GM23338 (cell line): ENCODE measurements at regions not wholly inside any gene's neighbourhood (a gene's known extent, or its start where the extent isn't known, plus 50 kb on each side); places are given as distances from the start of the nearest gene placed in this dataset.

ENCODE experiments used
- ATAC-seq: fragments of 200-7000 bp; cut with Tn5 transposase; 3 replicates; pipeline ENCODE4 v1.9.1; 2020
- DNase-seq: peaks from one replicate; pipeline ENCODE4 v3.0.0-alpha.2; 2015; ENCODE audit warnings: low spot score
- H2AFZ ChIP-seq: fragments of 200-600 bp; sonication (generic); 2 replicates; pipeline ENCODE4 v1.8.0; 2016; ENCODE audit warnings: antibody characterized with exemption, mild to moderate bottlenecking, moderate library complexity
- H3F3A ChIP-seq: fragments of 200-600 bp; sonication (generic); replicated peaks from 2 replicates; pipeline ENCODE4 v1.8.0; 2017; ENCODE audit warnings: antibody characterized with exemption, mixed run types, low read depth
- H3K27ac ChIP-seq: fragments of 200-600 bp; sonication (generic); 2 replicates; pipeline ENCODE4 v1.6.1; 2016; ENCODE audit warnings: low read depth
- H3K27me3 ChIP-seq: fragments of 200-600 bp; sonication (generic); 2 replicates; pipeline ENCODE4 v1.8.0; 2016; ENCODE audit warnings: mild to moderate bottlenecking, mixed run types, moderate library complexity; ENCODE audit not compliant: insufficient read depth
- H3K36me3 ChIP-seq: fragments of 200-600 bp; sonication (generic); 2 replicates; pipeline ENCODE4 v1.8.0; 2016; ENCODE audit warnings: mild to moderate bottlenecking; ENCODE audit not compliant: insufficient read depth
- H3K4me1 ChIP-seq: fragments of 200-600 bp; sonication (generic); 2 replicates; pipeline ENCODE4 v1.8.0; 2016; ENCODE audit warnings: mild to moderate bottlenecking, moderate library complexity; ENCODE audit not compliant: insufficient read depth
- H3K4me2 ChIP-seq: fragments of 200-600 bp; sonication (generic); 2 replicates; pipeline ENCODE4 v1.7.1; 2017; ENCODE audit warnings: mixed run types
- H3K4me3 ChIP-seq: fragments of 200-600 bp; sonication (generic); 2 replicates; pipeline ENCODE4 v1.6.1; 2016; ENCODE audit warnings: mixed run types
- H3K79me2 ChIP-seq: fragments of 200-600 bp; sonication (generic); replicated peaks from 2 replicates; pipeline ENCODE4 v1.8.0; 2017; ENCODE audit warnings: mild to moderate bottlenecking; ENCODE audit not compliant: insufficient read depth
- H3K9me2 ChIP-seq: fragments of 200-600 bp; sonication (generic); 2 replicates; pipeline ENCODE4 v1.8.0; 2017; ENCODE audit not compliant: insufficient read depth
- H4K20me1 ChIP-seq: fragments of 200-600 bp; sonication (generic); replicated peaks from 2 replicates; pipeline ENCODE4 v1.8.0; 2017; ENCODE audit warnings: mild to moderate bottlenecking; ENCODE audit not compliant: insufficient read depth
- H3K27ac Mint-ChIP-seq: 2 replicates; pipeline ENCODE4 v1.8.0; 2020; ENCODE audit warnings: inconsistent platforms, mild to moderate bottlenecking, moderate library complexity, mixed read lengths
- H3K27me3 Mint-ChIP-seq: 3 replicates; pipeline ENCODE4 v1.8.0; 2022; ENCODE audit warnings: low read depth, mild to moderate bottlenecking, moderate library complexity, mixed read lengths, inconsistent platforms; ENCODE audit not compliant: insufficient read depth, poor library complexity
- H3K36me3 Mint-ChIP-seq: 3 replicates; pipeline ENCODE4 v1.8.0; 2021; ENCODE audit warnings: low read depth, mild to moderate bottlenecking, inconsistent platforms, moderate library complexity, mixed read lengths
- H3K4me1 Mint-ChIP-seq: 3 replicates; pipeline ENCODE4 v1.8.0; 2020; ENCODE audit warnings: mild to moderate bottlenecking, inconsistent platforms, mixed read lengths
- H3K4me3 Mint-ChIP-seq: 3 replicates; pipeline ENCODE4 v1.8.0; 2021; ENCODE audit warnings: moderate library complexity, mild to moderate bottlenecking, inconsistent platforms, mixed read lengths
- H3K9me3 Mint-ChIP-seq: 3 replicates; pipeline ENCODE4 v1.8.0; 2020; ENCODE audit warnings: moderate library complexity, mild to moderate bottlenecking, inconsistent platforms, mixed read lengths
- CREB1 ChIP-seq: fragments of 250-450 bp; sonication (Bioruptor Pico); IDR thresholded peaks from 2 replicates; pipeline ENCODE4 v1.5.0; 2020; ENCODE audit warnings: low read depth, mild to moderate bottlenecking, moderate library complexity
- ETS1 ChIP-seq: IDR thresholded peaks from 2 replicates; pipeline ENCODE4 v1.6.1; 2016; ENCODE audit warnings: antibody characterized with exemption
- EZH2 ChIP-seq: fragments of 200-600 bp; sonication (generic); IDR thresholded peaks from one replicate; pipeline ENCODE4 v1.8.0; 2017; ENCODE audit warnings: antibody characterized with exemption, mild to moderate bottlenecking, low read depth; ENCODE audit not compliant: unreplicated experiment
- EZH2phosphoT487 ChIP-seq: fragments of 200-600 bp; sonication (generic); IDR thresholded peaks from one replicate; pipeline ENCODE4 v1.8.1; 2018; ENCODE audit warnings: antibody characterized with exemption; ENCODE audit not compliant: unreplicated experiment
- JUNB ChIP-seq: IDR thresholded peaks from one replicate; pipeline ENCODE4 v1.6.1; 2016; ENCODE audit warnings: antibody characterized with exemption; ENCODE audit not compliant: unreplicated experiment
- NANOG ChIP-seq: IDR thresholded peaks from 2 replicates; pipeline ENCODE4 v1.6.1; 2016; ENCODE audit warnings: antibody characterized with exemption, borderline replicate concordance
- POLR2AphosphoS5 ChIP-seq: IDR thresholded peaks from 2 replicates; pipeline ENCODE4 v1.6.1; 2016; ENCODE audit warnings: antibody characterized with exemption, low read depth
- STAT1 ChIP-seq: IDR thresholded peaks from one replicate; pipeline ENCODE4 v1.6.1; 2016; ENCODE audit warnings: antibody characterized with exemption; ENCODE audit not compliant: unreplicated experiment
- ZNF114 ChIP-seq: fragments of 250-450 bp; sonication (Bioruptor Pico); IDR thresholded peaks from 2 replicates; pipeline ENCODE4 v1.5.0; 2020; ENCODE audit warnings: mild to moderate bottlenecking, moderate library complexity
- ZNF331 ChIP-seq: fragments of 250-450 bp; sonication (Bioruptor Pico); IDR thresholded peaks from 2 replicates; pipeline ENCODE4 v1.5.0; 2020; ENCODE audit warnings: low read depth, mild to moderate bottlenecking, moderate library complexity
- TF ChIP-seq, protein P1 (sequence below): fragments of 250-450 bp; sonication (Bioruptor Pico); IDR thresholded peaks from 2 replicates; pipeline ENCODE4 v1.5.0; 2020; ENCODE audit warnings: mild to moderate bottlenecking, moderate library complexity
- TF ChIP-seq, protein P2 (sequence below): IDR thresholded peaks from one replicate; pipeline ENCODE4 v1.6.1; 2018; ENCODE audit warnings: antibody characterized with exemption; ENCODE audit not compliant: unreplicated experiment
- TF ChIP-seq, protein P3 (sequence below), 2 experiments: fragments of 200-600 bp in 1 of 2; sonication (generic) in 1 of 2; conservative IDR thresholded peaks; 2 replicates each; pipeline versions ENCODE4 v1.5.1 to v1.6.1; 2016 to 2017; ENCODE audit warnings: antibody characterized with exemption in 2 of 2, low read depth in 2 of 2, mild to moderate bottlenecking in 2 of 2, moderate library complexity in 1 of 2

- H3K27me3 Mint-ChIP-seq = peaks cover 10% of the 10 kb centered on the region
- no peak overlapping the region for H2AFZ ChIP-seq
- DNase-seq (peak; percentile 94), ATAC-seq (peak; percentile 86)
- peaks cover 50% of the 10 kb centered on the region for H3K9me3 Mint-ChIP-seq
- peak overlapping the region; percentile 99 for H3K27ac ChIP-seq
- no peaks in the 10 kb centered on the region for H4K20me1 ChIP-seq
- peaks cover 5% of the 10 kb centered on the region; the same call in 1 of the 2 replicates for H3K9me2 ChIP-seq
- peak overlapping the region; percentile 98 for H3K27ac Mint-ChIP-seq
- peaks cover 52% of the 10 kb centered on the region for H3K36me3 Mint-ChIP-seq
- peaks cover 17% of the 10 kb centered on the region for H3F3A ChIP-seq
- H3K4me2 ChIP-seq = 0 out of 2 replicates have a peak overlapping the region, but pooled peaks have one; percentile 8
- H3K4me3 Mint-ChIP-seq = peak overlapping the region; percentile 33; the same call in 1 of the 3 replicates
- peaks cover 48% of the 10 kb centered on the region for H3K4me1 Mint-ChIP-seq
- TF ChIP-seq EZH2phosphoT487 = no peak
- no peak for TF ChIP-seq ETS1
- peak; percentile 42; the same call in 1 of the 2 replicates for TF ChIP-seq CREB1
- TF ChIP-seq, protein P1, sequence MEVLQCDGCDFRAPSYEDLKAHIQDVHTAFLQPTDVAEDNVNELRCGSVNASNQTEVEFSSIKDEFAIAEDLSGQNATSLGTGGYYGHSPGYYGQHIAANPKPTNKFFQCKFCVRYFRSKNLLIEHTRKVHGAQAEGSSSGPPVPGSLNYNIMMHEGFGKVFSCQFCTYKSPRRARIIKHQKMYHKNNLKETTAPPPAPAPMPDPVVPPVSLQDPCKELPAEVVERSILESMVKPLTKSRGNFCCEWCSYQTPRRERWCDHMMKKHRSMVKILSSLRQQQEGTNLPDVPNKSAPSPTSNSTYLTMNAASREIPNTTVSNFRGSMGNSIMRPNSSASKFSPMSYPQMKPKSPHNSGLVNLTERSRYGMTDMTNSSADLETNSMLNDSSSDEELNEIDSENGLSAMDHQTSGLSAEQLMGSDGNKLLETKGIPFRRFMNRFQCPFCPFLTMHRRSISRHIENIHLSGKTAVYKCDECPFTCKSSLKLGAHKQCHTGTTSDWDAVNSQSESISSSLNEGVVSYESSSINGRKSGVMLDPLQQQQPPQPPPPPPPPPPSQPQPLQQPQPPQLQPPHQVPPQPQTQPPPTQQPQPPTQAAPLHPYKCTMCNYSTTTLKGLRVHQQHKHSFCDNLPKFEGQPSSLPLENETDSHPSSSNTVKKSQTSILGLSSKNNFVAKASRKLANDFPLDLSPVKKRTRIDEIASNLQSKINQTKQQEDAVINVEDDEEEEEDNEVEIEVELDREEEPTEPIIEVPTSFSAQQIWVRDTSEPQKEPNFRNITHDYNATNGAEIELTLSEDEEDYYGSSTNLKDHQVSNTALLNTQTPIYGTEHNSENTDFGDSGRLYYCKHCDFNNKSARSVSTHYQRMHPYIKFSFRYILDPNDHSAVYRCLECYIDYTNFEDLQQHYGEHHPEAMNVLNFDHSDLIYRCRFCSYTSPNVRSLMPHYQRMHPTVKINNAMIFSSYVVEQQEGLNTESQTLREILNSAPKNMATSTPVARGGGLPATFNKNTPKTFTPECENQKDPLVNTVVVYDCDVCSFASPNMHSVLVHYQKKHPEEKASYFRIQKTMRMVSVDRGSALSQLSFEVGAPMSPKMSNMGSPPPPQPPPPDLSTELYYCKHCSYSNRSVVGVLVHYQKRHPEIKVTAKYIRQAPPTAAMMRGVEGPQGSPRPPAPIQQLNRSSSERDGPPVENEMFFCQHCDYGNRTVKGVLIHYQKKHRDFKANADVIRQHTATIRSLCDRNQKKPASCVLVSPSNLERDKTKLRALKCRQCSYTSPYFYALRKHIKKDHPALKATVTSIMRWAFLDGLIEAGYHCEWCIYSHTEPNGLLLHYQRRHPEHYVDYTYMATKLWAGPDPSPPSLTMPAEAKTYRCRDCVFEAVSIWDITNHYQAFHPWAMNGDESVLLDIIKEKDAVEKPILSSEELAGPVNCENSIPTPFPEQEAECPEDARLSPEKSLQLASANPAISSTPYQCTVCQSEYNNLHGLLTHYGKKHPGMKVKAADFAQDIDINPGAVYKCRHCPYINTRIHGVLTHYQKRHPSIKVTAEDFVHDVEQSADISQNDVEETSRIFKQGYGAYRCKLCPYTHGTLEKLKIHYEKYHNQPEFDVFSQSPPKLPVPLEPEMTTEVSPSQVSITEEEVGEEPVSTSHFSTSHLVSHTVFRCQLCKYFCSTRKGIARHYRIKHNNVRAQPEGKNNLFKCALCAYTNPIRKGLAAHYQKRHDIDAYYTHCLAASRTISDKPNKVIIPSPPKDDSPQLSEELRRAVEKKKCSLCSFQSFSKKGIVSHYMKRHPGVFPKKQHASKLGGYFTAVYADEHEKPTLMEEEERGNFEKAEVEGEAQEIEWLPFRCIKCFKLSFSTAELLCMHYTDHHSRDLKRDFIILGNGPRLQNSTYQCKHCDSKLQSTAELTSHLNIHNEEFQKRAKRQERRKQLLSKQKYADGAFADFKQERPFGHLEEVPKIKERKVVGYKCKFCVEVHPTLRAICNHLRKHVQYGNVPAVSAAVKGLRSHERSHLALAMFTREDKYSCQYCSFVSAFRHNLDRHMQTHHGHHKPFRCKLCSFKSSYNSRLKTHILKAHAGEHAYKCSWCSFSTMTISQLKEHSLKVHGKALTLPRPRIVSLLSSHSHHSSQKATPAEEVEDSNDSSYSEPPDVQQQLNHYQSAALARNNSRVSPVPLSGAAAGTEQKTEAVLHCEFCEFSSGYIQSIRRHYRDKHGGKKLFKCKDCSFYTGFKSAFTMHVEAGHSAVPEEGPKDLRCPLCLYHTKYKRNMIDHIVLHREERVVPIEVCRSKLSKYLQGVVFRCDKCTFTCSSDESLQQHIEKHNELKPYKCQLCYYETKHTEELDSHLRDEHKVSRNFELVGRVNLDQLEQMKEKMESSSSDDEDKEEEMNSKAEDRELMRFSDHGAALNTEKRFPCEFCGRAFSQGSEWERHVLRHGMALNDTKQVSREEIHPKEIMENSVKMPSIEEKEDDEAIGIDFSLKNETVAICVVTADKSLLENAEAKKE (CRISPR knock-in tag) = peak; percentile 95
- TF ChIP-seq ZNF331 = no peak
- TF ChIP-seq POLR2AphosphoS5 = no peak
- peak; percentile 91; the same call in 1 of the 2 replicates for TF ChIP-seq NANOG
- TF ChIP-seq, protein P2, sequence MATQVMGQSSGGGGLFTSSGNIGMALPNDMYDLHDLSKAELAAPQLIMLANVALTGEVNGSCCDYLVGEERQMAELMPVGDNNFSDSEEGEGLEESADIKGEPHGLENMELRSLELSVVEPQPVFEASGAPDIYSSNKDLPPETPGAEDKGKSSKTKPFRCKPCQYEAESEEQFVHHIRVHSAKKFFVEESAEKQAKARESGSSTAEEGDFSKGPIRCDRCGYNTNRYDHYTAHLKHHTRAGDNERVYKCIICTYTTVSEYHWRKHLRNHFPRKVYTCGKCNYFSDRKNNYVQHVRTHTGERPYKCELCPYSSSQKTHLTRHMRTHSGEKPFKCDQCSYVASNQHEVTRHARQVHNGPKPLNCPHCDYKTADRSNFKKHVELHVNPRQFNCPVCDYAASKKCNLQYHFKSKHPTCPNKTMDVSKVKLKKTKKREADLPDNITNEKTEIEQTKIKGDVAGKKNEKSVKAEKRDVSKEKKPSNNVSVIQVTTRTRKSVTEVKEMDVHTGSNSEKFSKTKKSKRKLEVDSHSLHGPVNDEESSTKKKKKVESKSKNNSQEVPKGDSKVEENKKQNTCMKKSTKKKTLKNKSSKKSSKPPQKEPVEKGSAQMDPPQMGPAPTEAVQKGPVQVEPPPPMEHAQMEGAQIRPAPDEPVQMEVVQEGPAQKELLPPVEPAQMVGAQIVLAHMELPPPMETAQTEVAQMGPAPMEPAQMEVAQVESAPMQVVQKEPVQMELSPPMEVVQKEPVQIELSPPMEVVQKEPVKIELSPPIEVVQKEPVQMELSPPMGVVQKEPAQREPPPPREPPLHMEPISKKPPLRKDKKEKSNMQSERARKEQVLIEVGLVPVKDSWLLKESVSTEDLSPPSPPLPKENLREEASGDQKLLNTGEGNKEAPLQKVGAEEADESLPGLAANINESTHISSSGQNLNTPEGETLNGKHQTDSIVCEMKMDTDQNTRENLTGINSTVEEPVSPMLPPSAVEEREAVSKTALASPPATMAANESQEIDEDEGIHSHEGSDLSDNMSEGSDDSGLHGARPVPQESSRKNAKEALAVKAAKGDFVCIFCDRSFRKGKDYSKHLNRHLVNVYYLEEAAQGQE = no peak
- TF ChIP-seq, protein P3, sequence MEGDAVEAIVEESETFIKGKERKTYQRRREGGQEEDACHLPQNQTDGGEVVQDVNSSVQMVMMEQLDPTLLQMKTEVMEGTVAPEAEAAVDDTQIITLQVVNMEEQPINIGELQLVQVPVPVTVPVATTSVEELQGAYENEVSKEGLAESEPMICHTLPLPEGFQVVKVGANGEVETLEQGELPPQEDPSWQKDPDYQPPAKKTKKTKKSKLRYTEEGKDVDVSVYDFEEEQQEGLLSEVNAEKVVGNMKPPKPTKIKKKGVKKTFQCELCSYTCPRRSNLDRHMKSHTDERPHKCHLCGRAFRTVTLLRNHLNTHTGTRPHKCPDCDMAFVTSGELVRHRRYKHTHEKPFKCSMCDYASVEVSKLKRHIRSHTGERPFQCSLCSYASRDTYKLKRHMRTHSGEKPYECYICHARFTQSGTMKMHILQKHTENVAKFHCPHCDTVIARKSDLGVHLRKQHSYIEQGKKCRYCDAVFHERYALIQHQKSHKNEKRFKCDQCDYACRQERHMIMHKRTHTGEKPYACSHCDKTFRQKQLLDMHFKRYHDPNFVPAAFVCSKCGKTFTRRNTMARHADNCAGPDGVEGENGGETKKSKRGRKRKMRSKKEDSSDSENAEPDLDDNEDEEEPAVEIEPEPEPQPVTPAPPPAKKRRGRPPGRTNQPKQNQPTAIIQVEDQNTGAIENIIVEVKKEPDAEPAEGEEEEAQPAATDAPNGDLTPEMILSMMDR (conservative IDR thresholded peaks at IDR 0.05; ENCODE audit: low read depth in 2 of 2) = 0 out of 4 replicates have a peak, but pooled peaks of 1 of the 2 experiments have one; percentile 3
- TF ChIP-seq JUNB = no peak
- TF ChIP-seq STAT1 = no peak
- TF ChIP-seq EZH2 = no peak
- TF ChIP-seq ZNF114 (CRISPR knock-in tag) = peak; percentile 82
- H3K4me3 ChIP-seq = no peak overlapping the region
- H3K79me2 ChIP-seq = no peaks in the 10 kb centered on the region
- H3K27me3 ChIP-seq = no peaks in the 10 kb centered on the region
- peaks cover 28% of the 10 kb centered on the region for H3K4me1 ChIP-seq
- peaks cover 9% of the 10 kb centered on the region for H3K36me3 ChIP-seq
Measured at GRCh38 chr7:138169441-138169851, 93.2 kb downstream of the AKR1D1 start.
